ENCODE measurements at regions not wholly inside any gene's neighbourhood (a gene's known extent, or its start where the extent isn't known, plus 50 kb on each side); places are given as distances from the start of the nearest gene placed in this dataset.

- no peaks in the 10 kb centered on the region for H3K36me3 ChIP-seq (ENCODE audit: control insufficient read depth in 2 of 2, insufficient read depth in 1 of 2, low read length in 2 of 2)
- ChIA-PET POLR2A (no interaction called here), CTCF (interaction anchor here (0.7 kb wide), 1 partner anchor 1311 kb away, joined by 3 read pairs; no protein-coding TSS in a partner anchor)
- H3K27ac ChIP-seq (ENCODE audit: extremely low read depth, low read depth, low read length), result no peak overlapping the region
- H3K9me3 ChIP-seq (ENCODE audit: control insufficient read depth, insufficient read depth, low read depth, low read length), result no peaks in the 10 kb centered on the region
- no peak overlapping the region for H3K4me3 ChIP-seq (ENCODE audit: low read depth, low read length)
- no peak for TF ChIP-seq ZNF366 (tag by site-specific recombination; conservative IDR thresholded peaks at IDR 0.05)
- TF ChIP-seq ZNF239 (tag by site-specific recombination; IDR thresholded peaks at IDR 0.05), result no peak
- TF ChIP-seq ZNF510 (tag by site-specific recombination; IDR thresholded peaks at IDR 0.05; ENCODE audit: insufficient replicate concordance), result no peak
- no peak for TF ChIP-seq ZNF600 (tag by site-specific recombination; IDR thresholded peaks at IDR 0.05)
- no peak for TF ChIP-seq ZNF274 (IDR thresholded peaks at IDR 0.05; ENCODE audit: low read length)
- TF ChIP-seq ZNF274 (tag by site-specific recombination; IDR thresholded peaks at IDR 0.05; ENCODE audit: borderline replicate concordance), result no peak
- no peak for TF ChIP-seq ZNF140 (tag by site-specific recombination; IDR thresholded peaks at IDR 0.05)
- TF ChIP-seq KLF7 (tag by site-specific recombination; IDR thresholded peaks at IDR 0.05; ENCODE audit: borderline replicate concordance), result no peak
- TF ChIP-seq ZBTB10 (tag by site-specific recombination; IDR thresholded peaks at IDR 0.05), result no peak
- no peak for TF ChIP-seq ZBTB7A (tag by site-specific recombination; IDR thresholded peaks at IDR 0.05; ENCODE audit: low read depth)
- TF ChIP-seq ZSCAN30 (tag by site-specific recombination; IDR thresholded peaks at IDR 0.05), result no peak
- H3K4me1 ChIP-seq (ENCODE audit: control insufficient read depth, insufficient read depth, low read length), result no peaks in the 10 kb centered on the region
Observed at GRCh38 chr3:162377608-162378007, 881.0 kb downstream of the OTOL1 start.

GRCh38 chr3:162385387-162385786, 888.8 kb downstream of the OTOL1 start:
- Histone ChIP-seq H3K9me3 (ENCODE audit: control insufficient read depth, insufficient read depth, low read depth, low read length) (no peaks in the 10 kb centered on the region), H3K4me1 (ENCODE audit: control insufficient read depth, insufficient read depth, low read length) (no peaks in the 10 kb centered on the region), H3K27ac (ENCODE audit: extremely low read depth, low read depth, low read length) (no peak overlapping the region), H3K4me3 (ENCODE audit: low read depth, low read length) (no peak overlapping the region), H3K36me3 (ENCODE audit: control insufficient read depth in 2 of 2, insufficient read depth in 1 of 2, low read length in 2 of 2) (no peaks in the 10 kb centered on the region)
- TF ChIP-seq CTCF (tag by site-specific recombination; IDR thresholded peaks at IDR 0.05) (no peak), ZNF140 (tag by site-specific recombination; IDR thresholded peaks at IDR 0.05) (no peak), ZNF132 (tag by site-specific recombination; IDR thresholded peaks at IDR 0.05; ENCODE audit: borderline replicate concordance) (no peak), GLI2 (tag by site-specific recombination; IDR thresholded peaks at IDR 0.05; ENCODE audit: borderline replicate concordance, low read depth) (no peak), ZNF768 (tag by site-specific recombination; IDR thresholded peaks at IDR 0.05) (no peak), ZNF560 (tag by site-specific recombination; IDR thresholded peaks at IDR 0.05; ENCODE audit: borderline replicate concordance) (no peak), ZNF362 (tag by site-specific recombination; IDR thresholded peaks at IDR 0.05) (no peak), SP2 (tag by site-specific recombination; IDR thresholded peaks at IDR 0.05) (no peak), ZNF600 (tag by site-specific recombination; IDR thresholded peaks at IDR 0.05) (no peak), ZNF23 (tag by site-specific recombination; IDR thresholded peaks at IDR 0.05; ENCODE audit: borderline replicate concordance) (no peak), ZNF138 (tag by site-specific recombination; IDR thresholded peaks at IDR 0.05; ENCODE audit: borderline replicate concordance) (no peak), ZNF48 (tag by site-specific recombination; IDR thresholded peaks at IDR 0.05) (no peak), ZNF266 (tag by site-specific recombination; IDR thresholded peaks at IDR 0.05; ENCODE audit: low read depth) (no peak), HIC1 (tag by site-specific recombination; IDR thresholded peaks at IDR 0.05) (no peak)
- ChIA-PET CTCF (no interaction called here), POLR2A (no interaction called here)
